ENCODE measurements at regions not wholly inside any gene's neighbourhood (a gene's known extent, or its start where the extent isn't known, plus 50 kb on each side); places are given as distances from the start of the nearest gene placed in this dataset.

GRCh38 chr12:124482901-124483799 lies 84.3 kb downstream of the NCOR2 start:
- peaks cover 23% of the 10 kb centered on the region for H3K36me3 ChIP-seq (ENCODE audit: control insufficient read depth, low read length)
- no peaks in the 10 kb centered on the region for H3K27me3 ChIP-seq (ENCODE audit: control insufficient read depth, low read length)
- H3K4me1 ChIP-seq (ENCODE audit: control insufficient read depth, low read length), result peaks cover 16% of the 10 kb centered on the region
- H3K4me2 ChIP-seq (ENCODE audit: low read length), result no peak overlapping the region
- H3K27ac ChIP-seq (ENCODE audit: low read depth, low read length), result no peak overlapping the region
- H3F3A ChIP-seq (ENCODE audit: control insufficient read depth, insufficient read depth), result no peaks in the 10 kb centered on the region
- H4K20me1 ChIP-seq (ENCODE audit: control insufficient read depth, insufficient read depth, low read depth, low read length), result no peaks in the 10 kb centered on the region
- no peak overlapping the region for H3K4me3 ChIP-seq (ENCODE audit: low read length)
- H3K9me2 ChIP-seq (replicated peaks; ENCODE audit: control insufficient read depth, low read length), result no peaks in the 10 kb centered on the region
- TF ChIP-seq EZH2phosphoT487 (IDR thresholded peaks at IDR 0.05; ENCODE audit: borderline replicate concordance, low read length), result no peak
- H3K79me2 ChIP-seq (ENCODE audit: control insufficient read depth, low read length), result no peaks in the 10 kb centered on the region
- H3K9me3 ChIP-seq (ENCODE audit: control insufficient read depth, insufficient read depth, low read length), result no peaks in the 10 kb centered on the region

GRCh38 chr12:124482567-124482893 lies 84.9 kb downstream of the NCOR2 start:
- H4K20me1 ChIP-seq (ENCODE audit: control insufficient read depth, insufficient read depth, low read depth, low read length), result no peaks in the 10 kb centered on the region

GRCh38 chr12:124481772-124482566 lies 85.4 kb downstream of the NCOR2 start:
- H3K4me2 ChIP-seq (ENCODE audit: low read length), result no peak overlapping the region
- H4K20me1 ChIP-seq (ENCODE audit: control insufficient read depth, insufficient read depth, low read depth, low read length), result no peaks in the 10 kb centered on the region

More at GRCh38 chr12:124482567-124482893, 84.9 kb downstream of the NCOR2 start:
- Histone ChIP-seq H3K79me2 (ENCODE audit: control insufficient read depth, low read length) (no peaks in the 10 kb centered on the region), H3K36me3 (ENCODE audit: control insufficient read depth, low read length) (peaks cover 29% of the 10 kb centered on the region), H3K4me2 (ENCODE audit: low read length) (no peak overlapping the region), H3K4me3 (ENCODE audit: low read length) (no peak overlapping the region), H3K4me1 (ENCODE audit: control insufficient read depth, low read length) (peaks cover 21% of the 10 kb centered on the region), H3F3A (ENCODE audit: control insufficient read depth, insufficient read depth) (no peaks in the 10 kb centered on the region), H3K9me3 (ENCODE audit: control insufficient read depth, insufficient read depth, low read length) (no peaks in the 10 kb centered on the region), H3K9me2 (replicated peaks; ENCODE audit: control insufficient read depth, low read length) (no peaks in the 10 kb centered on the region), H3K27me3 (ENCODE audit: control insufficient read depth, low read length) (no peaks in the 10 kb centered on the region), H3K27ac (ENCODE audit: low read depth, low read length) (no peak overlapping the region)
- no peak for TF ChIP-seq EZH2phosphoT487 (IDR thresholded peaks at IDR 0.05; ENCODE audit: borderline replicate concordance, low read length)
- no peak for TF ChIP-seq CTCF (IDR thresholded peaks at IDR 0.05; ENCODE audit: low read depth, low read length, poor library complexity, severe bottlenecking)

More at GRCh38 chr12:124481772-124482566, 85.4 kb downstream of the NCOR2 start:
- no peaks in the 10 kb centered on the region for H3K9me3 ChIP-seq (ENCODE audit: control insufficient read depth, insufficient read depth, low read length)
- no peak overlapping the region for H3K27ac ChIP-seq (ENCODE audit: low read depth, low read length)
- no peaks in the 10 kb centered on the region for H3K79me2 ChIP-seq (ENCODE audit: control insufficient read depth, low read length)
- H3K9me2 ChIP-seq (replicated peaks; ENCODE audit: control insufficient read depth, low read length), result no peaks in the 10 kb centered on the region
- peaks cover 35% of the 10 kb centered on the region for H3K36me3 ChIP-seq (ENCODE audit: control insufficient read depth, low read length)
- H3K27me3 ChIP-seq (ENCODE audit: control insufficient read depth, low read length), result no peaks in the 10 kb centered on the region
- peaks cover 26% of the 10 kb centered on the region for H3K4me1 ChIP-seq (ENCODE audit: control insufficient read depth, low read length)
- H3F3A ChIP-seq (ENCODE audit: control insufficient read depth, insufficient read depth), result no peaks in the 10 kb centered on the region
- H3K4me3 ChIP-seq (ENCODE audit: low read length), result no peak overlapping the region
- TF ChIP-seq EZH2phosphoT487 (IDR thresholded peaks at IDR 0.05; ENCODE audit: borderline replicate concordance, low read length) (no peak), CTCF (IDR thresholded peaks at IDR 0.05; ENCODE audit: low read depth, low read length, poor library complexity, severe bottlenecking) (no peak)
